ENCODE measurements at regions not wholly inside any gene's neighbourhood (a gene's known extent, or its start where the extent isn't known, plus 50 kb on each side); places are given as distances from the start of the nearest gene placed in this dataset.

GRCh38 chr16:6027733-6028132 is 930.1 kb upstream of the EEF2KMT start:
- Histone ChIP-seq H3K79me2 (ENCODE audit: control insufficient read depth, insufficient read depth, low read length) (no peaks in the 10 kb centered on the region), H2AFZ (ENCODE audit: low read length) (no peak overlapping the region), H3K27ac (ENCODE audit: insufficient read depth, low read length) (no peak overlapping the region), H3K4me2 (ENCODE audit: extremely low read depth, insufficient read depth, low read length) (no peak overlapping the region), H3K27me3 (ENCODE audit: control insufficient read depth, insufficient read depth, low read length) (no peaks in the 10 kb centered on the region), H3K36me3 (ENCODE audit: control insufficient read depth, insufficient read depth, low read length) (no peaks in the 10 kb centered on the region), H3K9ac (ENCODE audit: insufficient read depth, low read length) (no peak overlapping the region), H3K4me1 (ENCODE audit: control insufficient read depth, extremely low read depth, insufficient read depth, low read length) (no peaks in the 10 kb centered on the region), H4K20me1 (ENCODE audit: control insufficient read depth, extremely low read depth, insufficient read depth, low read length) (no peaks in the 10 kb centered on the region), H3K9me3 (ENCODE audit: control insufficient read depth, insufficient read depth, low read depth, low read length) (no peaks in the 10 kb centered on the region), H3K4me3 (replicated peaks in 1 of 4; ENCODE audit: control extremely low read depth in 1 of 4, insufficient read depth in 1 of 4, low read depth in 3 of 4, low read length in 4 of 4) (no peak overlapping the region)
- no peak for TF ChIP-seq EZH2 (IDR thresholded peaks at IDR 0.05; ENCODE audit: low read length, missing control alignments)
- TF ChIP-seq CTCF (conservative IDR thresholded peaks at IDR 0.05 in 1 of 2, IDR thresholded peaks at IDR 0.05 in 1 of 2; ENCODE audit: low read depth in 1 of 2, low read length in 2 of 2): no peak
- no peak for DNase-seq (ENCODE audit: low read depth in 2 of 2)

GRCh38 chr16:6023449-6023848 is 925.9 kb upstream of the EEF2KMT start:
- Histone ChIP-seq H3K9me3 (ENCODE audit: control insufficient read depth, insufficient read depth, low read depth, low read length) (no peaks in the 10 kb centered on the region), H4K20me1 (ENCODE audit: control insufficient read depth, extremely low read depth, insufficient read depth, low read length) (no peaks in the 10 kb centered on the region), H3K9ac (ENCODE audit: insufficient read depth, low read length) (no peak overlapping the region), H3K4me3 (replicated peaks in 1 of 4; ENCODE audit: control extremely low read depth in 1 of 4, insufficient read depth in 1 of 4, low read depth in 3 of 4, low read length in 4 of 4) (no peak overlapping the region), H3K27me3 (ENCODE audit: control insufficient read depth, insufficient read depth, low read length) (no peaks in the 10 kb centered on the region), H3K27ac (ENCODE audit: insufficient read depth, low read length) (no peak overlapping the region), H3K4me2 (ENCODE audit: extremely low read depth, insufficient read depth, low read length) (no peak overlapping the region), H3K79me2 (ENCODE audit: control insufficient read depth, insufficient read depth, low read length) (no peaks in the 10 kb centered on the region), H3K36me3 (ENCODE audit: control insufficient read depth, insufficient read depth, low read length) (no peaks in the 10 kb centered on the region), H3K4me1 (ENCODE audit: control insufficient read depth, extremely low read depth, insufficient read depth, low read length) (no peaks in the 10 kb centered on the region), H2AFZ (ENCODE audit: low read length) (no peak overlapping the region)
- TF ChIP-seq EZH2 (IDR thresholded peaks at IDR 0.05; ENCODE audit: low read length, missing control alignments): no peak
- no peak for DNase-seq (ENCODE audit: low read depth in 2 of 2)

GRCh38 chr16:6021276-6021943 is 923.8 kb upstream of the EEF2KMT start:
- Histone ChIP-seq H4K20me1 (ENCODE audit: control insufficient read depth, extremely low read depth, insufficient read depth, low read length) (no peaks in the 10 kb centered on the region), H2AFZ (ENCODE audit: low read length) (no peak overlapping the region), H3K9me3 (ENCODE audit: control insufficient read depth, insufficient read depth, low read depth, low read length) (no peaks in the 10 kb centered on the region), H3K27me3 (ENCODE audit: control insufficient read depth, insufficient read depth, low read length) (no peaks in the 10 kb centered on the region), H3K4me3 (replicated peaks in 1 of 4; ENCODE audit: control extremely low read depth in 1 of 4, insufficient read depth in 1 of 4, low read depth in 3 of 4, low read length in 4 of 4) (no peak overlapping the region), H3K4me1 (ENCODE audit: control insufficient read depth, extremely low read depth, insufficient read depth, low read length) (no peaks in the 10 kb centered on the region), H3K27ac (ENCODE audit: insufficient read depth, low read length) (no peak overlapping the region), H3K9ac (ENCODE audit: insufficient read depth, low read length) (no peak overlapping the region), H3K79me2 (ENCODE audit: control insufficient read depth, insufficient read depth, low read length) (no peaks in the 10 kb centered on the region), H3K4me2 (ENCODE audit: extremely low read depth, insufficient read depth, low read length) (no peak overlapping the region), H3K36me3 (ENCODE audit: control insufficient read depth, insufficient read depth, low read length) (no peaks in the 10 kb centered on the region)
- DNase-seq (ENCODE audit: low read depth in 2 of 2): peak in 1 of 2 donors; percentile 11
- TF ChIP-seq CTCF (conservative IDR thresholded peaks at IDR 0.05 in 1 of 2, IDR thresholded peaks at IDR 0.05 in 1 of 2; ENCODE audit: low read depth in 1 of 2, low read length in 2 of 2): no peak
- TF ChIP-seq EZH2 (IDR thresholded peaks at IDR 0.05; ENCODE audit: low read length, missing control alignments): no peak

Measured in fibroblast of lung (primary cell).